Trophoblast cell (in vitro differentiated cells and primary cell): ENCODE measurements at regions not wholly inside any gene's neighbourhood (a gene's known extent, or its start where the extent isn't known, plus 50 kb on each side); places are given as distances from the start of the nearest gene placed in this dataset.

Source experiments
- DNase-seq, 2 donors: peaks; one replicate each; pipeline ENCODE4 v3.0.0-alpha.2; 2016
- H2AFZ ChIP-seq: 2 replicates; pipeline ENCODE4 v1.6.1; 2013; ENCODE audit warnings: low read length, moderate library complexity, mild to moderate bottlenecking; ENCODE audit not compliant: insufficient read depth, poor library complexity
- H2AK5ac ChIP-seq: 2 replicates; pipeline ENCODE4 v1.6.1; 2013; ENCODE audit warnings: mild to moderate bottlenecking, low read length
- H2BK120ac ChIP-seq: 2 replicates; pipeline ENCODE4 v1.6.1; 2013; ENCODE audit warnings: low read length, mild to moderate bottlenecking, moderate library complexity; ENCODE audit not compliant: insufficient read depth, poor library complexity
- H2BK12ac ChIP-seq: 2 replicates; pipeline ENCODE4 v1.6.1; 2013; ENCODE audit warnings: mild to moderate bottlenecking, low read length, moderate library complexity
- H2BK5ac ChIP-seq: 2 replicates; pipeline ENCODE4 v1.6.1; 2013; ENCODE audit warnings: low read length, low read depth, moderate library complexity, mild to moderate bottlenecking; ENCODE audit not compliant: poor library complexity
- H3K14ac ChIP-seq: 2 replicates; pipeline ENCODE4 v1.6.1; 2013; ENCODE audit warnings: mild to moderate bottlenecking, low read length
- H3K18ac ChIP-seq: 2 replicates; pipeline ENCODE4 v1.6.1; 2013; ENCODE audit warnings: mild to moderate bottlenecking, low read length
- H3K23ac ChIP-seq: 2 replicates; pipeline ENCODE4 v1.6.1; 2013; ENCODE audit warnings: low read length
- H3K27ac ChIP-seq: 2 replicates; pipeline ENCODE4 v1.5.1; 2013; ENCODE audit warnings: low read depth, mild to moderate bottlenecking, inconsistent platforms, low read length, moderate library complexity
- H3K27me3 ChIP-seq: 2 replicates; pipeline ENCODE4 v1.6.1; 2013; ENCODE audit warnings: inconsistent platforms, mild to moderate bottlenecking, low read length, moderate library complexity; ENCODE audit not compliant: insufficient read depth
- H3K36me3 ChIP-seq, 2 experiments: 1 replicate in 1 of 2; 2 replicates in 1 of 2; pipeline ENCODE4 v1.6.1; 2013; ENCODE audit warnings: low read length in 2 of 2, mild to moderate bottlenecking in 2 of 2, moderate library complexity in 1 of 2; ENCODE audit not compliant: insufficient read depth in 2 of 2, control insufficient read depth in 1 of 2
- H3K4ac ChIP-seq: 2 replicates; pipeline ENCODE4 v1.6.1; 2013; ENCODE audit warnings: low read depth, mild to moderate bottlenecking, low read length, moderate library complexity
- H3K4me1 ChIP-seq, 2 experiments: 1 replicate in 1 of 2; 2 replicates in 1 of 2; pipeline ENCODE4 v1.6.1; 2013; ENCODE audit warnings: low read length in 2 of 2, mild to moderate bottlenecking in 2 of 2, moderate library complexity in 1 of 2; ENCODE audit not compliant: insufficient read depth in 2 of 2, control insufficient read depth in 1 of 2
- H3K4me2 ChIP-seq: 2 replicates; pipeline ENCODE4 v1.6.1; 2013; ENCODE audit warnings: inconsistent platforms, mild to moderate bottlenecking, low read length, moderate library complexity
- H3K4me3 ChIP-seq: 2 replicates; pipeline ENCODE4 v1.5.1; 2013; ENCODE audit warnings: mild to moderate bottlenecking, low read depth, low read length, inconsistent platforms
- H3K79me1 ChIP-seq: one replicate; pipeline ENCODE4 v1.6.1; 2013; ENCODE audit warnings: low read length
- H3K79me2 ChIP-seq: 2 replicates; pipeline ENCODE4 v1.6.1; 2013; ENCODE audit warnings: low read length, mild to moderate bottlenecking; ENCODE audit not compliant: control insufficient read depth, insufficient read depth, poor library complexity
- H3K9ac ChIP-seq: 2 replicates; pipeline ENCODE4 v1.6.1; 2013; ENCODE audit warnings: mild to moderate bottlenecking, low read length
- H3K9me3 ChIP-seq: 2 replicates; pipeline ENCODE4 v1.6.1; 2013; ENCODE audit warnings: low read depth, mild to moderate bottlenecking, control low read depth, inconsistent platforms, low read length; ENCODE audit not compliant: insufficient read depth
- H4K12ac ChIP-seq: 2 replicates; pipeline ENCODE4 v1.6.1; 2013; ENCODE audit warnings: low read depth, mild to moderate bottlenecking, low read length, moderate library complexity
- H4K8ac ChIP-seq: 2 replicates; pipeline ENCODE4 v1.6.1; 2013; ENCODE audit warnings: low read depth, mild to moderate bottlenecking, low read length, moderate library complexity
- H4K91ac ChIP-seq: one replicate; pipeline ENCODE4 v1.6.1; 2013; ENCODE audit warnings: low read depth, mild to moderate bottlenecking, low read length, moderate library complexity
- whole genome bisulfite sequencing: extraction: QIAGEN DNeasy Blood & Tissue Kit; methylation state at CpG from one replicate; pipeline ENCODE4 v1.1.7; 2013; ENCODE audit warnings: missing lambda C conversion rate; ENCODE audit not compliant: insufficient read length, insufficient coverage; ENCODE audit errors: extremely low coverage; 5-methylcytosine and 5-hydroxymethylcytosine counted together

- H3K18ac ChIP-seq: peak overlapping the region; percentile 71
- peak overlapping the region; percentile 98 for H4K91ac ChIP-seq
- H2BK5ac ChIP-seq: peak overlapping the region; percentile 74
- H2AFZ ChIP-seq: no peak overlapping the region
- H3K4me2 ChIP-seq: no peak overlapping the region
- H3K79me2 ChIP-seq: peaks cover 4% of the 10 kb centered on the region
- H3K4ac ChIP-seq: peak overlapping the region; percentile 50
- H3K79me1 ChIP-seq: peaks cover 56% of the 10 kb centered on the region
- H2AK5ac ChIP-seq: peak overlapping the region; percentile 87
- no peak overlapping the region for H3K9ac ChIP-seq
- H3K4me3 ChIP-seq: no peak overlapping the region
- H3K14ac ChIP-seq: peak overlapping the region; percentile 77
- peak overlapping the region; percentile 94 for H2BK120ac ChIP-seq
- no peak overlapping the region for H4K12ac ChIP-seq
- peak overlapping the region; percentile 25 for H4K8ac ChIP-seq
- peak in 1 of 2 donors; percentile 34 for DNase-seq
- no CpG with 5 or more reads among the region's 1 CpG for WGBS
- H2BK12ac ChIP-seq: peak overlapping the region; percentile 48
- H3K27me3 ChIP-seq: no peaks in the 10 kb centered on the region
- H3K36me3 ChIP-seq: no peaks in the 10 kb centered on the region
- no peaks in the 10 kb centered on the region for H3K9me3 ChIP-seq
- no peak overlapping the region for H3K23ac ChIP-seq
- peak overlapping the region; percentile 86 for H3K27ac ChIP-seq
- H3K4me1 ChIP-seq: peaks cover 25 to 35% of the 10 kb centered on the region in 2 experiments
Observed at GRCh38 chr15:88994286-88994685, 81.1 kb upstream of the MFGE8 start.

- peak overlapping the region; percentile 89 for H2BK5ac ChIP-seq
- no peak overlapping the region for H2AFZ ChIP-seq
- peak overlapping the region; percentile 75 for H3K4ac ChIP-seq
- no peaks in the 10 kb centered on the region for H3K27me3 ChIP-seq
- H4K8ac ChIP-seq: no peak overlapping the region
- H2AK5ac ChIP-seq: peak overlapping the region; percentile 76
- DNase-seq: no peak
- peaks cover 20 to 31% of the 10 kb centered on the region in 2 experiments for H3K4me1 ChIP-seq
- H4K91ac ChIP-seq: peak overlapping the region; percentile 93
- no peaks in the 10 kb centered on the region for H3K9me3 ChIP-seq
- WGBS: no CpG with 5 or more reads among the region's 3 CpGs
- peak overlapping the region; percentile 89 for H3K27ac ChIP-seq
- no peak overlapping the region for H3K18ac ChIP-seq
- H3K4me3 ChIP-seq: no peak overlapping the region
- H3K9ac ChIP-seq: no peak overlapping the region
- peaks cover 51% of the 10 kb centered on the region for H3K79me1 ChIP-seq
- no peak overlapping the region for H4K12ac ChIP-seq
- H2BK12ac ChIP-seq: peak overlapping the region; percentile 87
- peak overlapping the region; percentile 90 for H2BK120ac ChIP-seq
- H3K79me2 ChIP-seq: peaks cover 4% of the 10 kb centered on the region
- no peak overlapping the region for H3K23ac ChIP-seq
- peak overlapping the region; percentile 93 for H3K14ac ChIP-seq
- H3K4me2 ChIP-seq: peak overlapping the region; percentile 21
- H3K36me3 ChIP-seq: no peaks in the 10 kb centered on the region
Observed at GRCh38 chr15:88995449-88995848, 82.3 kb upstream of the MFGE8 start.

- Histone ChIP-seq H2BK5ac (peak overlapping the region; percentile 69), H4K91ac (peak overlapping the region; percentile 74), H3K4ac (peak overlapping the region; percentile 15), H3K27me3 (no peaks in the 10 kb centered on the region), H4K8ac (peak overlapping the region; percentile 9), H3K23ac (no peak overlapping the region), H3K79me2 (peaks cover 4% of the 10 kb centered on the region), H3K79me1 (peaks cover 37% of the 10 kb centered on the region), H3K18ac (no peak overlapping the region), H2BK120ac (peak overlapping the region; percentile 94), H3K4me2 (peak overlapping the region; percentile 16), H3K14ac (peak overlapping the region; percentile 48), H3K9ac (no peak overlapping the region), H3K4me1 (peaks cover 23 to 26% of the 10 kb centered on the region in 2 experiments), H3K36me3 (no peaks in the 10 kb centered on the region), H2AFZ (peak overlapping the region; percentile 10), H3K4me3 (no peak overlapping the region), H2AK5ac (no peak overlapping the region), H3K9me3 (no peaks in the 10 kb centered on the region), H3K27ac (no peak overlapping the region), H2BK12ac (peak overlapping the region; percentile 65), H4K12ac (no peak overlapping the region)
- no CpG with 5 or more reads among the region's 3 CpGs for WGBS
- no peak for DNase-seq
Observed at GRCh38 chr15:88997531-88997930, 84.4 kb upstream of the MFGE8 start.

GRCh38 chr15:88998980-88999713, 86.0 kb upstream of the MFGE8 start:
- peak overlapping the region; percentile 21 for H4K91ac ChIP-seq
- no peaks in the 10 kb centered on the region for H3K9me3 ChIP-seq
- H3K23ac ChIP-seq: no peak overlapping the region
- no peak overlapping the region for H3K4me2 ChIP-seq
- no peak overlapping the region for H3K18ac ChIP-seq
- peak overlapping the region; percentile 72 for H2BK12ac ChIP-seq
- no peak overlapping the region for H3K4me3 ChIP-seq
- peak overlapping the region; percentile 37 for H4K8ac ChIP-seq
- no peak overlapping the region for H4K12ac ChIP-seq
- H3K36me3 ChIP-seq: no peaks in the 10 kb centered on the region
- H3K9ac ChIP-seq: no peak overlapping the region
- no peak overlapping the region for H2AK5ac ChIP-seq
- no CpG with 5 or more reads among the region's 7 CpGs for WGBS
- H3K79me2 ChIP-seq: peaks cover 4% of the 10 kb centered on the region
- peaks cover 24 to 28% of the 10 kb centered on the region in 2 experiments for H3K4me1 ChIP-seq
- no peaks in the 10 kb centered on the region for H3K27me3 ChIP-seq
- H3K14ac ChIP-seq: no peak overlapping the region
- peak overlapping the region; percentile 9 for H3K27ac ChIP-seq
- DNase-seq: no peak
- no peak overlapping the region for H2BK5ac ChIP-seq
- H2AFZ ChIP-seq: no peak overlapping the region
- peaks cover 28% of the 10 kb centered on the region for H3K79me1 ChIP-seq
- H2BK120ac ChIP-seq: no peak overlapping the region
- no peak overlapping the region for H3K4ac ChIP-seq
